ENCODE measurements at regions not wholly inside any gene's neighbourhood (a gene's known extent, or its start where the extent isn't known, plus 50 kb on each side); places are given as distances from the start of the nearest gene placed in this dataset.

DNA sequence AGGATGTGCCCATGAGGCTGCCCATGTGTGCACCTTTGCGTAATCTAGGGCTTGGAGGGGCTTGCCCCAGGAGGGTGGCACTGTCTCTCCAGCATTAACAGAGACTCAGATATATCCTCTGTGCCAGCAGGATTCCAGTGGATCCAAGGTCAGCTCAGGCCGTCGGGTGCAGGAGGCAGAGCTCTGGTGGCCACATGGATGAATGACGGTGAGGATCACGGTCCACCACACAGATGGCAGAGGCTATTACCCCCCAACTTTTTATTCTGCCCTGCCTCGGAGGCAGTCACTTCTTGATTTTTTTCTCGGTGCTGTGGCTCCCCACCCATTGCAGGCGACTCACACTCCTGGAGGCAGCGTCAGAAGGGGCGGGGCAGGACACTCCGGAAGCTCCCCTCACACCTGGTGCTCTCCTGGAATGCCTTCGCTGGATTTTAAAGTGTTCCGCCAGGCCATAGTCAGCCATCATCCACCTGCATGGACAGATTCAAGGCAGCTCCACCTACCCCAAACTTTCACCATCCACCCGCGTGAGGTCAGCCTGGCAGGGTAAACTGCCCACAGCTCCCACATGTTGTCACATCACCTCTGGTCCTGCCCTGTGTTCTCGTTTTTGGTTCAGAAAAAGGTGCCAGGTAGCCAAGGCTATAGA, 602.9 kb upstream of the RAB6C start:
- H3K4me3 ChIP-seq (ENCODE audit: low read length), result no peak overlapping the region
- TF ChIP-seq, protein P1, sequence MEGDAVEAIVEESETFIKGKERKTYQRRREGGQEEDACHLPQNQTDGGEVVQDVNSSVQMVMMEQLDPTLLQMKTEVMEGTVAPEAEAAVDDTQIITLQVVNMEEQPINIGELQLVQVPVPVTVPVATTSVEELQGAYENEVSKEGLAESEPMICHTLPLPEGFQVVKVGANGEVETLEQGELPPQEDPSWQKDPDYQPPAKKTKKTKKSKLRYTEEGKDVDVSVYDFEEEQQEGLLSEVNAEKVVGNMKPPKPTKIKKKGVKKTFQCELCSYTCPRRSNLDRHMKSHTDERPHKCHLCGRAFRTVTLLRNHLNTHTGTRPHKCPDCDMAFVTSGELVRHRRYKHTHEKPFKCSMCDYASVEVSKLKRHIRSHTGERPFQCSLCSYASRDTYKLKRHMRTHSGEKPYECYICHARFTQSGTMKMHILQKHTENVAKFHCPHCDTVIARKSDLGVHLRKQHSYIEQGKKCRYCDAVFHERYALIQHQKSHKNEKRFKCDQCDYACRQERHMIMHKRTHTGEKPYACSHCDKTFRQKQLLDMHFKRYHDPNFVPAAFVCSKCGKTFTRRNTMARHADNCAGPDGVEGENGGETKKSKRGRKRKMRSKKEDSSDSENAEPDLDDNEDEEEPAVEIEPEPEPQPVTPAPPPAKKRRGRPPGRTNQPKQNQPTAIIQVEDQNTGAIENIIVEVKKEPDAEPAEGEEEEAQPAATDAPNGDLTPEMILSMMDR (conservative IDR thresholded peaks at IDR 0.05; ENCODE audit: low read length), result no peak
- no peak for DNase-seq (ENCODE audit: low read depth)

DNA sequence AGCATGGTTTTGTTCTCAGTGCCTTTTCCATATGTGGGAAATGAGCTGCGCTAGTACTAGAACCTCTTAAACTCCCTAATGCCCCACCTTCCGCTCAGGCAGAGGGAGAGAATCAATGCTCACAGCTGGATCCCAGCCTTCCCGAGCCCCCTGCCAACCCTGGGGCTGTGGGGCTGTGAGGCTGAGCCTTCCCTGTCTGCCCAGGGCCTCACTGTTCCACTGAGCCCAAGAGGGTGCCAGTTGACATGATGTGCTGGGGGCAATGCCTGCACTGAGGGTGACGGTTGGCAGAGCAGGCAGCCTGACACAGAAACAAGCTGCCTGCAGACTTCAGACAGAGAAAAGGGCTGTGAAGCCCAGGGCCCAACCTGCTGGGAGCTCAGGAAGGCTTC, 602.4 kb upstream of the RAB6C start:
- H3K4me3 ChIP-seq (ENCODE audit: low read length), result no peak overlapping the region
- TF ChIP-seq, protein P1 (conservative IDR thresholded peaks at IDR 0.05; ENCODE audit: low read length), result no peak
- DNase-seq (ENCODE audit: low read depth), result no peak

- no peak for DNase-seq (ENCODE audit: low read depth)
- no peak overlapping the region for H3K4me3 ChIP-seq (ENCODE audit: low read length)
- TF ChIP-seq, protein P1 (conservative IDR thresholded peaks at IDR 0.05; ENCODE audit: low read length), result no peak
Measured at GRCh38 chr2:129378186-129378585, 601.3 kb upstream of the RAB6C start.

DNA sequence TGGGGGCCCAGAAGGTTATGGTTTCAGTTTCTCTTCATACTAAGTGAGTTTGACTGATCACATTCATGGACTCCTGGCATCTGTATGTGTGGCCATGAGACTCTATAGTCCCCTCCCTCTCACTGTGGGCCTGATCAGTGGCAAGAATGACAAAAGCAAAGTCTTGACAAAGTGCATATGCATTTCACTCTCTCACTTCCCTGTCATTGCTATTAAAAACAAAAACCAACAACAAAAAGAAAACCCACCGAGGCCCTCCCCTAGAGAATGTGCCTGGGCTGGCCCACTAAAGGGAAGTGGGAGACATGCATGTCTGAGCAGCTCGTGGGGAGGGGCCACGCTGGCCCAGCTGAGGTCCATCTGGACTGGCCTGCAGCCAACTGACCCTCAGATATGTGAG, 600.1 kb upstream of the RAB6C start:
- TF ChIP-seq, protein P1 (conservative IDR thresholded peaks at IDR 0.05; ENCODE audit: low read length), result no peak
- no peak for DNase-seq (ENCODE audit: low read depth)
- no peak overlapping the region for H3K4me3 ChIP-seq (ENCODE audit: low read length)

- TF ChIP-seq, protein P1 (conservative IDR thresholded peaks at IDR 0.05; ENCODE audit: low read length), result no peak
- no peak overlapping the region for H3K4me3 ChIP-seq (ENCODE audit: low read length)
- DNase-seq (ENCODE audit: low read depth), result no peak
Measured at GRCh38 chr2:129381789-129382188, 597.7 kb upstream of the RAB6C start.

- no peak overlapping the region for H3K4me3 ChIP-seq (ENCODE audit: low read length)
- DNase-seq (ENCODE audit: low read depth), result no peak
- TF ChIP-seq, protein P1 (conservative IDR thresholded peaks at IDR 0.05; ENCODE audit: low read length), result no peak
Measured at GRCh38 chr2:129388870-129389269, 590.6 kb upstream of the RAB6C start.

DNA sequence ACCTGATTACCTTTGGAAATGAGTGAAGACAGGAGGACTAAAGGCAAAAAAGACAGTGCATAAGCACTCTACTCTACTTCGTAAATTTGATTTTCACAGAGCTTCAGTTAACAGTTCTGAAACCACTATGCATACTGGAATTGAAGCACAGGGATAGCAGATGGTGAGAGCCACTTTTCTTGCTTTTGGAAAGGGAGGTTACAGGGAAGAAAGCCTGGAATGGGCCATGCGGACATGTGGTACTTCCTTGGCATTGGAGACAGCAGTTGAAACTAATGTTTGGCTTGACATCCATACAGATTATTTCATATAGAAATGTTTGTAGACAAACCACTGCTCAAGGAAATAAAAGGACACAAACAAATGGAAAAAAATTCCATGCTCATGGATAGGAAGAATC, 585.6 kb upstream of the RAB6C start:
- TF ChIP-seq, protein P1 (conservative IDR thresholded peaks at IDR 0.05; ENCODE audit: low read length), result no peak
- DNase-seq (ENCODE audit: low read depth), result no peak
- H3K4me3 ChIP-seq (ENCODE audit: low read length), result no peak overlapping the region

Data from AG10803 (cell line).